ENCODE measurements at regions not wholly inside any gene's neighbourhood (a gene's known extent, or its start where the extent isn't known, plus 50 kb on each side); places are given as distances from the start of the nearest gene placed in this dataset.

DNA sequence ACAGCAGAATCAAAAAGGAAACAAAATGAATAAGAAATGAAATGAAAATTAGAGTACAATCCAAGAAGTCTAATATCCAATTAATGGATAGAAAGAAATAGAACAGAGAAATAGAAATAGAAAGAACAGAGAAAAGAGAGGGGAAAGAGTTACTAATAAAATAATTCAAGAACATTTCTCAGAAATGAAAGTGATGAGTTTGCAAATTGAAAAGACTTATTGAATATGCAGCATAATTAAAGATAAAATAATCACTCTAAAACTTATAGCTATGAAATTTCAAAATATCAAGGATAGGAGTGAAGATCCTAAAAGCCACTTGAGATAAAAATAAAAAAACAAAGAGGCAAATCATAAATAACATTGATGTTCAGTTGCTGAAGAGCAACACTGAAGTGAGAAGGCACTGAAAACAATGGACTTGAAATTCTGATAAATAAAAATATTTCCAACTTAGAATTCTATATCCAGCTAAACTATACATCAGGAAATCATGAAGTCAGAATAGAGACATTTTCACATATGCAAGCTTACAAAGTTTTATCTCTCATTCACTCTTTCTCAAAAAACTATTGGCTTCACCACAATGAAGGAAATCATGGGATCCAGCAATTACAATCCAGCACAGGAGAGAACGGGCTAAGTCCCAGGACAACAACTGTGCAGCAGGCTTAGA, 155.9 kb upstream of the SPATS2L start:
- Histone ChIP-seq H3K36me3 (no peaks in the 10 kb centered on the region), H3K9me3 (no peaks in the 10 kb centered on the region), H3K27me3 (no peaks in the 10 kb centered on the region), H3K4me1 (ENCODE audit: insufficient read depth) (no peaks in the 10 kb centered on the region), H3K27ac (no peak overlapping the region), H3K4me3 (no peak overlapping the region)
- TF ChIP-seq, protein P1, sequence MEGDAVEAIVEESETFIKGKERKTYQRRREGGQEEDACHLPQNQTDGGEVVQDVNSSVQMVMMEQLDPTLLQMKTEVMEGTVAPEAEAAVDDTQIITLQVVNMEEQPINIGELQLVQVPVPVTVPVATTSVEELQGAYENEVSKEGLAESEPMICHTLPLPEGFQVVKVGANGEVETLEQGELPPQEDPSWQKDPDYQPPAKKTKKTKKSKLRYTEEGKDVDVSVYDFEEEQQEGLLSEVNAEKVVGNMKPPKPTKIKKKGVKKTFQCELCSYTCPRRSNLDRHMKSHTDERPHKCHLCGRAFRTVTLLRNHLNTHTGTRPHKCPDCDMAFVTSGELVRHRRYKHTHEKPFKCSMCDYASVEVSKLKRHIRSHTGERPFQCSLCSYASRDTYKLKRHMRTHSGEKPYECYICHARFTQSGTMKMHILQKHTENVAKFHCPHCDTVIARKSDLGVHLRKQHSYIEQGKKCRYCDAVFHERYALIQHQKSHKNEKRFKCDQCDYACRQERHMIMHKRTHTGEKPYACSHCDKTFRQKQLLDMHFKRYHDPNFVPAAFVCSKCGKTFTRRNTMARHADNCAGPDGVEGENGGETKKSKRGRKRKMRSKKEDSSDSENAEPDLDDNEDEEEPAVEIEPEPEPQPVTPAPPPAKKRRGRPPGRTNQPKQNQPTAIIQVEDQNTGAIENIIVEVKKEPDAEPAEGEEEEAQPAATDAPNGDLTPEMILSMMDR (IDR thresholded peaks at IDR 0.05), result no peak
- TF ChIP-seq EP300 (IDR thresholded peaks at IDR 0.05) (no peak), POLR2A (IDR thresholded peaks at IDR 0.05) (no peak)
- intact Hi-C loops (cut with DNase I), result no loop called here
- WGBS, 3 donors, result 97 to 100% (median 98%) methylated on average over 1 of the region's 1 CpG
- DNase-seq, result no peak

DNA sequence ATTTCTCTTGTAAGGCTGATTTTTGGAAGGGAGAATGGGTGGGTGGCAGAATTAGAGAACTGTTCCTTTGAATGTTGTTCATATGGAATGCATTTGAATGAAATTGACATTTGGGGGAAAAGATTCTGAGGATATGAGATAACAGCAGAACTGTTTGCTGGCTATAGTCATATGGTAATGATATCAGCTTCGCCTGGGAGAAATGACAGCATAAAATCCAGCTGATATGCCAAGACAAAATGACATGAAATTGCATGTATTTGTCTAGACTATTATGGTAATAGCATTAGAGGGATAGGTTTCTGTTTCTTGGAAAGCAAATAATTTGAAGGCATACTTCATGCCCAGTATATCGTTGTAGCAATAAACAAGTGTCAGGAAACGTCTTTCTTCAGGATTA, 150.8 kb upstream of the SPATS2L start:
- Histone ChIP-seq H3K27me3 (no peaks in the 10 kb centered on the region), H3K27ac (peak overlapping the region in 1 of 2 donors; percentile 16), H3K9me3 (no peaks in the 10 kb centered on the region), H3K4me3 (no peak overlapping the region), H3K4me1 (ENCODE audit: insufficient read depth) (no peaks in the 10 kb centered on the region), H3K36me3 (no peaks in the 10 kb centered on the region)
- TF ChIP-seq EP300 (IDR thresholded peaks at IDR 0.05), result no peak
- TF ChIP-seq POLR2A (IDR thresholded peaks at IDR 0.05), result no peak
- intact Hi-C loops (cut with DNase I), result no loop called here
- 73 to 74% (median 73%) methylated on average over 3 of the region's 3 CpGs for WGBS, 3 donors
- DNase-seq, result no peak

DNA sequence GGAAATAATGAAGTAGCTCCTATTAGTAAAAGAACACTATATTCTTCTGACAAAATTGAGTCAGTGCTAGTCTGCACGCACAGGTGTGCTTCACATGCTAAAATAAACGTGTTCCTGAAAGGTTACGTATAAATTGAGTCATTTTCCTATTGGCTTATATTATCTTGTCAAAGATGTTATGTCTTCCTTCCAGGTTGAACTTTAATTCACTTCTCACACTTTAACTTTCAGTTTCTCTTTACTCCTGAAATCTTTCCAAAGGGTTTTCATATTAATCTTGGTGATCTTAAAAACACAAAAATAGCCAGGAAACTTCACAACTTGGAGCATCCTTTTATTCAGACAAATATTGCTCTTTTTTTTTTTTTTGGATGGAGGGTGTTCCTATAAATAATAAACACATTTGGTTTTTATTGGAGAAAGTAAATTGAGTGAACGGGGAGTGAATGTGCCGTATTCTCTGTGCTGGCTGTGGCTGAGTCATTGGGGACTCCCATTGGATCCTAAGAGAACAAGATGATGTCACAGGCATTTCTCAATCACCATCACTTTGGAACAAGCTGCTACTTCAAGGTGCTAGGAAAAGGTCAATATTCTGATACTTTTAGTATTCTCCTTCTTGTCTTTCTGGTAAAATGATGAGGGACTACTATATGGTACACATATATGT, 150.2 kb upstream of the SPATS2L start:
- DNase-seq, result peak in 2 of 5 donors; percentile 25 to 56
- 15 to 22% (median 16%) methylated on average over 5 of the region's 5 CpGs for WGBS, 3 donors
- no peaks in the 10 kb centered on the region for H3K4me1 ChIP-seq (ENCODE audit: insufficient read depth)
- H3K9me3 ChIP-seq, result no peaks in the 10 kb centered on the region
- no peaks in the 10 kb centered on the region for H3K27me3 ChIP-seq
- no peaks in the 10 kb centered on the region for H3K36me3 ChIP-seq
- H3K4me3 ChIP-seq, result peak overlapping the region; percentile 25
- intact Hi-C loops (cut with DNase I), result no loop called here
- TF ChIP-seq POLR2A (IDR thresholded peaks at IDR 0.05) (no peak), EP300 (IDR thresholded peaks at IDR 0.05) (no peak)
- TF ChIP-seq, protein P1 (IDR thresholded peaks at IDR 0.05), result no peak
- no peak overlapping the region for H3K27ac ChIP-seq

DNA sequence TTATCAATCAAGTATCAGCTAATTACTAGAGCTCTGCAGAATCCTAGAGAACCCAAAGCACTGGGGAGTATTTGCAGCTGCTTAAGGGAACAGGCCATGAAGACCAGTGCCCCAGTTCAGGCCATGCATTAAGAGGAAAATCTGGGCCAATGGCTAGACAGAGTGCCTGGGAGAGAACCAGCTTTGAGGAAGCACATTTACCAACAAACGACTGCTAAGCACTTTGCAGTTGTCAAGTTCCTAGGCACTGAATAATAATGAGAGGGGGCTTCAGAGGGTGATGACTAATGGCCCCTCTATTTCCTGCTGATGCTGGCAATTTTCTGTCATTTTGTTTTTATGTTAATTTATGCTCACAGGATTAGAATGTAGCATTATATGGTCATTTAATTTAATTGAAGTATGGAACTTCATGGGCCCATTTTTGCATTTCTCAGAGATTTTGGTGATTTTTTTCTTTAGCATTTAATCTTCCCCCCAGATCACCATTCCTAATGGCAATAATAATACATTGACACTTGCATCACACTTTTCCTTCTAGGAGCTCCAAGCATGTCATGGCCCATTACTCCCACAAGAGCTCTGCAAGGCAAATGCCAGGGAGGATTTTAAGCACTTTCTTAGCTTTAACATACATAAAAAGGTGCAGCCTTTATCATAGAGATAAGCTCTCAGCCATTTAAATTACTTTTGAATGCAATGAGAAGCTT, 147.7 kb upstream of the SPATS2L start:
- intact Hi-C loops (cut with DNase I), result no loop called here

More for the DNA sequence above, 147.7 kb upstream of the SPATS2L start:
- Histone ChIP-seq H3K9me3 (no peaks in the 10 kb centered on the region), H3K4me3 (no peak overlapping the region), H3K27me3 (no peaks in the 10 kb centered on the region), H3K27ac (no peak overlapping the region), H3K4me1 (ENCODE audit: insufficient read depth) (no peaks in the 10 kb centered on the region), H3K36me3 (no peaks in the 10 kb centered on the region)
- TF ChIP-seq EP300 (IDR thresholded peaks at IDR 0.05) (no peak), POLR2A (IDR thresholded peaks at IDR 0.05) (no peak)
- TF ChIP-seq, protein P1 (IDR thresholded peaks at IDR 0.05), result no peak
- 56 to 83% (median 68%) methylated on average over 1 of the region's 1 CpG for WGBS, 3 donors
- no peak for DNase-seq
